ENCODE measurements at regions not wholly inside any gene's neighbourhood (a gene's known extent, or its start where the extent isn't known, plus 50 kb on each side); places are given as distances from the start of the nearest gene placed in this dataset.

GRCh38 chr2:220893411-220893810 lies 678.7 kb downstream of the EPHA4 start:
- H3K27me3 ChIP-seq (ENCODE audit: control insufficient read depth in 1 of 2, insufficient read depth in 2 of 2, low read length in 2 of 2), result no peaks in the 10 kb centered on the region
- H3K36me3 ChIP-seq (ENCODE audit: insufficient read depth, low read length), result no peaks in the 10 kb centered on the region
- Mint-ChIP-seq H3K36me3 (ENCODE audit: low read depth) (no peaks in the 10 kb centered on the region), H3K4me3 (no peak overlapping the region), H3K27ac (no peak overlapping the region), H3K9me3 (no peaks in the 10 kb centered on the region), H3K4me1 (ENCODE audit: low read depth) (no peaks in the 10 kb centered on the region), H3K27me3 (no peaks in the 10 kb centered on the region)
- H3K4me3 ChIP-seq (ENCODE audit: low read length), result no peak overlapping the region
- DNase-seq, result no peak
- intact Hi-C loops (cut with DNase I, micrococcal nuclease), result no loop called here
- CTCF ChIA-PET, result interaction anchor here (0.5 to 1.9 kb wide), 2 partner anchors 22 to 68 kb away, joined by 3 to 4 read pairs; no protein-coding TSS in a partner anchor
- no peak for ATAC-seq (ENCODE audit: poor library complexity)
- no peak overlapping the region for H3K27ac ChIP-seq (ENCODE audit: low read depth in 1 of 2, low read length in 2 of 2)
- POLR2A ChIA-PET, result no interaction called here
- no peaks in the 10 kb centered on the region for H3K9me3 ChIP-seq (ENCODE audit: control insufficient read depth in 1 of 2, insufficient read depth in 1 of 2, low read length in 2 of 2)
- no peaks in the 10 kb centered on the region for H3K4me1 ChIP-seq (ENCODE audit: insufficient read depth, low read length)
- no peak for TF ChIP-seq CTCF (IDR thresholded peaks at IDR 0.05)

- H3K9me3 ChIP-seq (ENCODE audit: control insufficient read depth in 1 of 2, insufficient read depth in 1 of 2, low read length in 2 of 2), result no peaks in the 10 kb centered on the region
- no peaks in the 10 kb centered on the region for H3K27me3 ChIP-seq (ENCODE audit: control insufficient read depth in 1 of 2, insufficient read depth in 2 of 2, low read length in 2 of 2)
- H3K4me1 ChIP-seq (ENCODE audit: insufficient read depth, low read length), result no peaks in the 10 kb centered on the region
- no peaks in the 10 kb centered on the region for H3K9me3 Mint-ChIP-seq
- H3K36me3 Mint-ChIP-seq (ENCODE audit: low read depth), result no peaks in the 10 kb centered on the region
- ChIA-PET CTCF (interaction anchor here (0.5 to 1.9 kb wide), 2 partner anchors 21 to 68 kb away, joined by 3 to 4 read pairs; no protein-coding TSS in a partner anchor), POLR2A (no interaction called here)
- ATAC-seq (ENCODE audit: poor library complexity), result no peak
- H3K27ac ChIP-seq (ENCODE audit: low read depth in 1 of 2, low read length in 2 of 2), result no peak overlapping the region
- no peak for TF ChIP-seq CTCF (IDR thresholded peaks at IDR 0.05)
- no peaks in the 10 kb centered on the region for H3K27me3 Mint-ChIP-seq
- no peak overlapping the region for H3K4me3 Mint-ChIP-seq
- no peaks in the 10 kb centered on the region for H3K36me3 ChIP-seq (ENCODE audit: insufficient read depth, low read length)
- no peak for DNase-seq
- H3K4me1 Mint-ChIP-seq (ENCODE audit: low read depth), result no peaks in the 10 kb centered on the region
- intact Hi-C loops (cut with DNase I, micrococcal nuclease), result no loop called here
- no peak overlapping the region for H3K4me3 ChIP-seq (ENCODE audit: low read length)
- H3K27ac Mint-ChIP-seq, result no peak overlapping the region
These were observed 678.0 kb downstream of the EPHA4 start for GRCh38 chr2:220894069-220894468.

- H3K27ac ChIP-seq (ENCODE audit: low read depth in 1 of 2, low read length in 2 of 2), result no peak overlapping the region
- DNase-seq, result no peak
- Mint-ChIP-seq H3K27ac (no peak overlapping the region), H3K9me3 (no peaks in the 10 kb centered on the region), H3K4me1 (ENCODE audit: low read depth) (no peaks in the 10 kb centered on the region), H3K27me3 (no peaks in the 10 kb centered on the region), H3K36me3 (ENCODE audit: low read depth) (no peaks in the 10 kb centered on the region), H3K4me3 (no peak overlapping the region)
- TF ChIP-seq CTCF (IDR thresholded peaks at IDR 0.05), result no peak
- CTCF ChIA-PET, result no interaction called here
- POLR2A ChIA-PET, result no interaction called here
- no peaks in the 10 kb centered on the region for H3K36me3 ChIP-seq (ENCODE audit: insufficient read depth, low read length)
- H3K4me1 ChIP-seq (ENCODE audit: insufficient read depth, low read length), result no peaks in the 10 kb centered on the region
- intact Hi-C loops (cut with DNase I, micrococcal nuclease), result no loop called here
- no peaks in the 10 kb centered on the region for H3K9me3 ChIP-seq (ENCODE audit: control insufficient read depth in 1 of 2, insufficient read depth in 1 of 2, low read length in 2 of 2)
- H3K27me3 ChIP-seq (ENCODE audit: control insufficient read depth in 1 of 2, insufficient read depth in 2 of 2, low read length in 2 of 2), result no peaks in the 10 kb centered on the region
- no peak for ATAC-seq (ENCODE audit: poor library complexity)
- H3K4me3 ChIP-seq (ENCODE audit: low read length), result no peak overlapping the region
These were observed 672.6 kb downstream of the EPHA4 start for GRCh38 chr2:220899492-220899891.
